CD4-positive, alpha-beta T cell treated with Interleukin-21 for 1 hour (primary cell): ENCODE measurements at regions not wholly inside any gene's neighbourhood (a gene's known extent, or its start where the extent isn't known, plus 50 kb on each side); places are given as distances from the start of the nearest gene placed in this dataset.
"Not testable (repeated sequence)": the region's sequence is repeated elsewhere in the genome, so short reads cannot be mapped to it uniquely, and the experiment has no call there.

Experiments
- DNase-seq: peaks from one replicate; pipeline ENCODE4 v3.0.0-alpha.2; 2020

DNA sequence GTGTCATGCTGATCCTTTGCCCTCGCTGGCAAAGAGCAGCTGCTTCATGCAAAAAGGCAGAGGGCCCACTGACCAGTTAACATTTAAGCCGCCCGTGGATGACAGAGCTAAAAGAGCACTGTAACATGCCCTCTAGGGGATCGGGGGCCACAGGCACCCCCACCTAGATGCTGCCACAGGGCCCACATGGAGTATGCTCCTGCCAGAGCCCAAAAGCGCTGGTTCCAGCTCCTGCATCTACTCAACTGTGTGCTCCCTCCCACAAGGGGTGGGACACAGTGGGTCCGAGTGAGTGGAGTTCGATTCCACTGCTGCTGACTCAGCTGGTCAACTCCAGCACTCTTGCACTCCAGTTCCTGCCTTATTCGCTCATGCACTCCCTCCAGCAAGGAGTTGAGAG, 199.8 kb upstream of the CNTNAP2 start:
- DNase-seq: no peak

DNA sequence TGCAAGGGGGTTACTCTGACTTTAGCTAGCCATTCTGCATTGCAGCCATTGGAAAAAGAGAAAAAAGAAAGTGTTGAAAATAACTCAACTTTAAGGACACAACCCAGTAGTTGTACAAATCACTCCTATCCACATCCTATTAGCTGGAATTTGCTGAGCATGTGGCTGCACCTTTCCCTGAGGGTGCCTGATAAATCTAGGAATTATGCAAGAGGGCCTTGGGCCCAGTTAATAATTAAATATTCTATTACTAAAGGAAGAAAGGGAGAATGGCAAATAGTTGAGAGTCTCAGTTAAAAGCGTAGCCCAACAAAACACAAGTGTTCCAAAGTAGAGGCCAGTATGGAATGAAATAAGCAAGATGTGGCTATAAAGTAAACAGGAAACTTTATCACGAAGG, 200.9 kb upstream of the CNTNAP2 start:
- no peak for DNase-seq

DNA sequence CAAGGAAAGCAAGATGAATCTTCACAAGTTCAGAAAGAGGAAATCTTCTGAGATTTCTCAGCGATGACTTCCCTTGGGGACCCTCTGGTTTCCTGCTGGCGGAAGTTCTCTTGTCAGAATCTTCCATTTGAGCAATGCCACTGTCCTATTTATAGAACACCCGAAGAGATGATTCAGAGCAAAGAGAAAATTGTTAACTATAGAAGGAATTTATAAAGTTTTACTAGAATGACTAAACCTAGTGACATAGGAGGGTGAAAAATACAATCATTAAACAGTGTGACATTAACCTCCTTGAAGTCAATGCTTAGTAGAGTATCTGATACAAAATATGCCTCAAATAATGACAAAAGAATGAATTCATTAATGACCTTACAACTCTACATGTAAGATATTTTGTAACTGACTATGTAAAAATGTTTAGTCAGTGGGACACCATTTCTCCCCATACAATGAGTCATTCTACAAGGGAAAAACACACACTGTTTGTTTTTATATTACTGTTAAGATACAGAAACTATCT, 206.5 kb upstream of the CNTNAP2 start:
- no peak for DNase-seq

DNA sequence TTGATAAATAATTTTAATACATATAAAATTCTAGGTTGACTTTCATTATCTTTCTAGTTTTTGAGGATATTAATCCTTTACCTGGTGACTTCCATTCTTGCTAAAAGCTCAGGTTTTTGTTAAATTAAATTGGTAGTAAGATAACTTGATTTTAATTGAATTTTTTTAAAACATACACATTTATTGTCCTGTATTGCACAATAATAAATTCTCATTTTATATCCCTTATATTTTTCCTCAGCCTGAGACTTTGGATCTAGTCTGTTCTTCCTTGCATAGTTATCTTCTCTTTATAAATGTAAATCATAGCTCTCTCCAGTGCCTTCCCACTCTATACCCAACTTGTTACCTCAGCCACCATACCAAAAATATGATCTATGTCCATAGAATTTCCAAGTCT, 212.9 kb upstream of the CNTNAP2 start:
- DNase-seq: no peak

DNA sequence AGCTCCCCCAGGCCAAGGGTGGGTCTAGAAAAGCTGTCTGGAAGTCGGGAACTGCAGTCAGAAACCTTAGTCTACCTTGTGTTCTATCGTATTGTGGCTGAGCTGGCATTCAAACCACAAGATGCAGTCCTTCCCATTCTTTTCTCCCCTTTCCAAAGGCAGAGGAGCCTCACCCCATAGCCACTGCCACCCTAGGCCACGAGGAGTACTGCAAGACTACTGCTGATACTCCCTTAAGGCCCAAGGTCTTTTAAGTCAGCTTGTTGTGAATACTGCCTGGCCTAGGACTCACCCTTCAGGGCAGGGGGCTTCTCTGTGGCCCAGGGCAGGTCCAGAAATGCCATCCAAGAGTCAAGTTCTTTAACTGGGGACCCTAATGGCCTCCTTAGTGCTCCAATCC, 214.5 kb upstream of the CNTNAP2 start:
- no peak for DNase-seq

DNA sequence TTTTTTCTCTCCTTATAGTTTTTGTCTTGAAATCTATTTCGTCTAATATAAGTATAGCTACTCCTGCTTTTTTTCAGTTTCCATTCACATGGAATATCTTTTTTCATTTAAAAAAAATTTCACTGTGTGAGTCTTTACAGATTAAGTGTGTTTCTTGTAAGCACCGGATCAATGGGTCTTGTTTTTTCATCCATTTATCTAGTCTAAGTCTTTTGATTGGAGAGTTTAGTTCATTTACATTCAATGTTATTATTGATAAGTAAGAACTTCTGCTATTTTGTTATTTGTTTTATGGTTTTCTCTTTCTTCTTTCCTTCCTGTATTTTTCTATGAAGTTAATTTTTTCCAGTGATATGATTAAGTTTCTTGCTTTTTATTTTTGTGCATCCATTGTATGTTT, 216.7 kb upstream of the CNTNAP2 start:
- DNase-seq: no peak

DNA sequence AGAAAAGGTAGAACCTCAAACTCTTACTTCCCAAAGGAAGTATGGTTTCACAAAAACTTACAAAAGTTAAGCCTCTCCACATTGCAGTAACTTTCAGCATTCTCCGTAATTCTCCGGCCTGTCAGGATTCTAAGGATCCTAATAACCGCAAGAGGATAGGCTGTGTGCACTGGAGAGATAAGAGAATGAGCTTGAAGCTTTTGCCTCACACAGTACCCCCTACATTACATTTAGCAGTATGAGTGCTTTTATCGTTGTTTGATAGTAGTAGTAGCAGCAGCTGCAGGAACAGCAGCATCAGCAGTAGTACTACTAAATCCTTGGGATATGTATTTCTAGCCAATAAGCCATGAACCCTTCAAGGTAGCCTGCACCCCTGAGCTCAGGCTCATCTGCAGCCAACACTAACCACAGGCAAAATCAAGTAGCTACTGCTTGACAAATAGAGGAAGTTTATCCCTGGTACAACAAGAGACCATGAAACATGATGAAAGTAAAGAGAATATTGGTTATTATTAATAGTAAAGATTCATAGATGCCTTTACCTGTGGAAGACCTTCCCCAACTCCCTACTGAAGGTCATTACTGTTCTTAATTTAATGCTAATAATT, 222.6 kb upstream of the CNTNAP2 start:
- no peak for DNase-seq

DNA sequence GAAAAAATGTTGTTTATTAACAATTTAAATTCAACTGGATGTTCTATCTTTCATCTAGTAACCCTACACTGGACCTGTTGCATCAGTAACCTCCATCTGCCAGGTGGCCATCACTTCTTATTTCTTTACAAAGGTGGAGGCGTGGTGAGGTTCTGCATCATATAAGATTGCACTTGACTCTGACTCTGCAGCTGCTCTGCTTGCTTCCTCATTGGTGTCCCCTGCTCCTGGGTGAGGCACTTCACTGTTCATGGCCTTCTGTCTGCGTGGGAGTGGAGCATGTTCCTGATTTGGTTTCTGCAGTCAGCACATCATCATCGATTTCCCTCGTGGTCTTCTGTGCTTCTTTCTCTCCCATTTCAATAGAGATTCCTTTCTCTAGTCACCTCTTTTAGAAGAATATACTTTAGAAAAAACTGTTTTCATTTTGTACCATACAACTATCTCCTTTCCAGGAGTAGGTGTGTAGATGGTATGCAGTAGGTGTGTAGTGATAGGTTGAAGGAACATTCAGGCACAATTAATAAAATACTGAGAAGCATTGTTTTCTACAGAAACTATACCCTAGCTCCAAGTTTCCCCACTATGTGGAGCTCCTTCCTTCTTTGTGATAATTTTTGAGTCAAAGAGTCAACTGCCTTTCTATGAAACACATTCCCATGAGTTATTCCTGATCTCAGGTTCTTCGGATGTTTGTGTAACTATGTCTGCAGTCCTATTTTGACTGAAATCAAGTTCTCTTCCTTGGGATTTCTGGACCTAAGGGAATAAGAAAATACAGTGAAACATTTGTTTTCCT, 231.7 kb upstream of the CNTNAP2 start:
- no peak for DNase-seq

DNA sequence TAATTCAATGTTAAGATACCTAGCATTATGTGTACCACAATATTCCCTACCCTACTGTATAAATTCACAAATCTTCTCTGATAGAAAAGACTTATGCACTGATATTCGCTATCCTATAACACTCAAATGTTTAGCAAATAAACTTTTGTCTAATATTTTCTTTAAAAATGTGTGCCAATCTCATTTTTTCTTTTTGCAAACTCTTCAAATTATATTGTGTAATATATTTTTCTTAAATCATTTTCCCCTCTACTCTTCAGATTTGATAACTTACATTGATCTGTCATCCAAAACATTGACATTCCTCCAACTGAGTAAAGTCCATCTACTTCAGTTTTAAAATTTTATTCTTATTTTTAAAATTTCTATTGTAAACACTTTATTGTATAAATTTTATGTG, 240.2 kb upstream of the CNTNAP2 start:
- DNase-seq: no peak

DNA sequence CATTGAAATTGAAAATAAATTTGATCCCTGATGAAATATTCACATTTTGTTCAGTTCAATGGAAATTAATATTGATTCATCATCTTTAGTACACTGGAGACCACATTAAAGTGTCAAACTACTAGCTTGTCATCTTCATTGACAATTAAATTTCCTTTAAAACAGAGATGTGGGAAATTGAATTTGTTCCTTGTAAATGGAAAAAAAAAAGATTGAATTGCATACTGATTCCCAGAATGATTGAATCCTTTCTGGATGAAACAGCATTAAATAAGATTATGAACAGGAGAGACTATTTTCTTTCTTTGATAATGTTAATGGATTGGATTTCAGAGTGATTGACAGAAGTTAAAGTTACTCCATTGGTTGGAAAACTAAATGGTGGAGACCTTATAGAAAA, 241.3 kb upstream of the CNTNAP2 start:
- no peak for DNase-seq

DNA sequence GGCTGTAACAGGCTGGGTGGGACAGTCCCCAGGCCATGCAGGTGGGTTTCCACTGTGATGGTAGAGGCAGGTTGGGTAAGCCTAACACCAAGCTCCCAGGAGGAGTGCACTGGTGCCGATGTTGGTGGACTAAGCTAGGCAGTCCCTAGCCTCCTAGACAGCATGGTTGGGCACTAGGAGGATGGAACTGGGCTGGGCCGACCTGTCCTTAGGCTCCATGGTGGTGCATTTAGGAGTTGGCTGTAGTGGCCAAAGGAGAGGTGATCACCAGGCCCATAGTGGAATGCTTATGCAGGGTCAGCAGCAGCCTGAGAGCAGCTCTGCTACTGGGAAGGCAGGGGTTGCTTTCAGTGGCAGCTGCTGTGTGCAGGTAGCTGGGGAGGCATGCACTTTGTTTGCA, 247.7 kb upstream of the CNTNAP2 start:
- DNase-seq: no peak

DNA sequence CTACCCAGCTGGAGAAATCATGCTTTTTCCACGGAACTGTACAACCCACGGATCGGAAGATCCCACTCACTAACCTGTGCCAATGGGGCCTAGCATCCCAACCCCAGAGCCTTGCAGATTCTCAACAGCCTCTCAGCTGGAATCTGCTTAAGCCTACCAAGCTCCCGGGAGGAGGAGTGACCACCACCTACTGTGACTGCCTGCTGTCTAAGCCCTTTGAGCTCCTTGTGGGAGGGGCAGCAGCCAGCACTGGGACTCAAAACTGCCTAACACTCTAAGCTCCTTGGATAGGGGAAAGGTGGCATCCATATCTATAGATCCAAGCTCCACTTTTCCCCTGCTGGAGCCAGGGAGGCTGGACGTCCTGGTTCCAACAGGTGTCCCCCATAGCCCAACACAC, 254.4 kb upstream of the CNTNAP2 start:
- DNase-seq: no peak

DNA sequence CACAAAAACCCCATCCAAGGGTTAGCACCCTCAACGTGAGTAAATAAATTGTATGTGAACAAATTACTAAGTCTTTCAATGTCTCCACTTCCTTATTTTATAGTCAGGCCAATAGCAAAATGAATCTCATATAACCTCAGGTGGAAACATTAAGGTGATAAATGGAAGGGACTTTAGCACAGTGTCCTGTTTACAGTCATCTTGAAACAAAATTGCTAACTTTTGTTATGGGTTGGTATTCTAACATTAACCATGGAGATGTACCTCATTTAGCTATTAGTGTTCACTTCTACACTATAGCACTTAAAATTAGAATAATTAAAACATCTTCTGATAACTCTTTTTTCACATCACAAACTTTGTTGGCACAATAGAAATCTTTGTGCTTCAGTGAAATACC, 255.8 kb upstream of the CNTNAP2 start:
- DNase-seq: no peak

DNA sequence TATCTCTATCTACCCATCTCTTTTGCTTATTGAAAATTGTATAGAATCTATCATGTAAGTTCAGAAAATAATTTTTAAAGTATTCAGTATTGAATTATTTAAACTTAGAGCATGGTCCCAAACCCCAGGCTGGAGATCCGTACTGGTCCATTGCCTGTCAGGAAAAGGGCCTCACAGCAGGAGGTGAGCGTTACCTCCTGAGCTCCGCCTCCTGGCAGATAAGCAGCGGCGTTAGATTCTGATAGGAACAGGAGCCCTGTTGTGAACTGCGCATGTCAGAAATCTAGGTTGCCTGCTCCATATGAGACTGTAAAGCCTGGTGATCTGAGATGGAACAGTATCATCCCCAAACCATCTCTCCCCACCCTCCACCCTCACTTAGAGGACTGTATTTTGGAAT, 266.0 kb upstream of the CNTNAP2 start:
- DNase-seq: no peak

DNA sequence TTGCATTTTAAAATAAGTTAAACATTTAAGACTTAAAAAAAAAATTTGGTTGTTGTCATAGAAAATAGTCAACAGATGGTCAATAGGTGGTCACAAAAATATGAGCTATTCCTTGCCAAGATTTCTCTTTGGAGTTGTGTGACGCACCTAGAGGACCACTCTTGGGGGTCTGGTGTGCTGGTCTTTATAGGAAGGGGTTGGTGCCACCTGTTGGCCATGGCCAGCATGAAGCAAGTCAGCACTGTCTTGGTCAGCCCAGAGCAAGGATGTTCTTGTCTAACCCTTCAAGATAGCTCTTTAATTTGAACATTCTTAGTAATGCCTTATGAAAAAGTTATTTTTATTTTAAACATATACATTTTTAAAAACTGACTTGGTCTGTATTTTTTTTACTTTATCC, 267.9 kb upstream of the CNTNAP2 start:
- no peak for DNase-seq

DNA sequence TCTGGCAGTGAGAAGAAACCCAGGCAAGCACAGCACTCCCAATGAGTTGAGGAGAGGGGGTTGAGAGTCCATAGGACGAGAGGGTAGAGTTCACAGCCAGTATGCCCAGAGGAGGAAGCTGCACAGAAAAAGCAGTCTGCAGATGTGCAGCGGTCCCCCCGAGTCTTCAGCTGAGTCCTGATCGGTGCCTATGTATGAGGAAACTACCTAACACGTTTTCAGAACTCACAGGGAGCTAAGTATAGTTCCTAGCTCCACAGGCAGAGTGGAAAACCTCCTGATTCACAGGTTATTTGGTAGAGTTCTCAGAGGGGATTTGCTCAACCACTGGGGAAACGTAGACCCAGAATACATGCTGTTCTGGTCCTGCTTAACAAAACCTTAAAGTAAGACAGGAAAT, 271.3 kb upstream of the CNTNAP2 start:
- no peak for DNase-seq

DNA sequence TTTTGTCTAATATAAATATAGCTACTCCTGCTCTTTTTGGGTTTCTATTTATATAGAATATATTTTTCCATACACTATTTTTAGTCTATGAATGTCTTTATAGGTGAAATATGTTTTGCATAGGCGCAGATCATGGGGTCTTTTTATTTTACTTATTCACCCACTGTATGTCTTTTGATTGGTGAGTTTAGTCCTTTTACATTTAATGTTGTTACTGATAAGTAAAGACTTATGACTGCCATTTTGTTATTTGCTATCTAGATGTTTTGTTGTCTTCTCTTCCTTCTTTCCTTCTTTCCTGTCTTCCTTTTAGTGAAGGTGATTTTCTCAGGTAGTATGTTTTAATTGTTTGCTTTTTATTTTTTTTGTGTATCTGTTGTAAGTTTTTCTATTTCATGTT, 276.8 kb upstream of the CNTNAP2 start:
- DNase-seq: no peak

DNA sequence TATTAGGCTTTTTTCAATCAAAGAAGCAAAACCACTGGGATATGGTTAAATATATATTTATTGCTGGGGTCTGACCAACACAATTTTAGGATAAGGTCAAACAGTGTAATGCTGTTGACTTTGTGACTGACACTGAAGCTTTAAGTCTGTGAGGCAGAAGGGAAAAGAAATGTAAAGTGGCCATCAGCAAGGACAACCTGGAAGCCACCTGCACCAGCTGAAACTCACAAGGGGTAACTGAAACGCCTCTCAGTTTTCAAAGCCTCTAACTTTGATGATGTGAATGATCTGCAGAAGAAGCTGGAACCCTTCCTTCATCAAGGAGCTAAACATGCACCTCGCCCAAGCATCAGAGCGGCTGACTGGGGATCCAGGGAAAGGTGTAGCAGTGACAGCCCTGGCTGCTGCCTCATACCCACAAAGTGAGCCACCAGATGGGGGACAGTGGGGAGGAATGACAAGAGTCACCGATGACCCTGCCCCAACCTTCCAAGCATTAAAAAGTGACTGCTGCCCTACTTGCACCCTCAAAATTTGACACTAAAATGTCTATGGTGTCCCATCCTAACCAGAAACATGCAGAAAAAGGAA, 284.9 kb upstream of the CNTNAP2 start:
- no peak for DNase-seq

DNA sequence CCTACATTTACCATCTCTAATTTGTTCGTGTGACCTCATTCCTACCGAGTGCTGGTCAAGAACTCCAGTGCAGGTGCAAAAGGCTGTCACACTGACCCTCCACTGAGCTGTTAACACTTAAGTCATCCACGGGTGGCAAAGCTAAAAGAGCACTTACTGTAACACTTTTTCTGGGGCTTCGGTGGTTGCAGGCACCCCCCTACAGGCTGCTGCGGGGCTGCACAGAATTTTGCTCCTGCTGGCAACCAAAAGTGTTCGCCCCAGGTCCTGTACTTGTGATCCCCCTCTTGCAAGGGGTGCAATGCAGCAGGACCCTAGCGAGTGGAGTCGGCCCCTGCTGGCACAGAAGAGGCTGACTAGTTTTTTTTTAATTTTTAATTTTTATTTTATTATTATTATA, 298.9 kb upstream of the CNTNAP2 start:
- no peak for DNase-seq

DNA sequence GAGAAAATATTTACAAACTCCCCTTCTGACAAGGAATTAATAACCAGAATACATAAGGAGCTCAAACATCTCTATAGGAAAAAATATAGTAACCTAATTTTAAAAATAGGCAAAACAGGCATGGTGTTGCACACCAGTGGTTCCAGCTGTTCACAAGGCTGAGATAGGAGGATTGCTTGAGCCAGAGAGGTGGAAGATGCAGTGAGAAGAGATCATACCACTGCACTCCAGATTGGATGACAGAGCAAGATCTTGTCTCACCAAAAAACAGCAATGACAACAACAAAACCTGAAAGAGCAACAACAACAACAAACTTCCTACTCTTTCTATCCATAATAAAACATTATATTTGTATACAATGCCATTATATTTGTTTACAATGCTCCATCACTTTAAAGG, 304.4 kb upstream of the CNTNAP2 start:
- DNase-seq: no peak

DNA sequence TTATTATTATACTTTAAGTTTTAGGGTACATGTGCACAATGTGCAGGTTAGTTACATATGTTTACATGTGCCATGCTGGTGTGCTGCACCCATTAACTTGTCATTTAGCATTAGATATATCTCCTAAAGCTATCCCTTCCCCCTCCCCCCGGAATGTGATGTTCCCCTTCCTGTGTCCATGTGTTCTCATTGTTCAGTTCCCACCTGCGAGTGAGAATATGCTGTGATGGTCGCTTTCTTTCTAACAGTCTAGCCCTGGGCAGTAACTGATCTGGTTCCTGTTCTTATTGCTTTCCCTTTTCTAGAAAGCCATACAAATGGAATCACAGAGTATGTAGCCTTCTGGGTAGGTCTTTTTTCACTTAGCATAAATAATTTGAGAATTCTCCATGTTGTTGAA, 311.1 kb upstream of the CNTNAP2 start:
- not testable (repeated sequence) for DNase-seq

DNA sequence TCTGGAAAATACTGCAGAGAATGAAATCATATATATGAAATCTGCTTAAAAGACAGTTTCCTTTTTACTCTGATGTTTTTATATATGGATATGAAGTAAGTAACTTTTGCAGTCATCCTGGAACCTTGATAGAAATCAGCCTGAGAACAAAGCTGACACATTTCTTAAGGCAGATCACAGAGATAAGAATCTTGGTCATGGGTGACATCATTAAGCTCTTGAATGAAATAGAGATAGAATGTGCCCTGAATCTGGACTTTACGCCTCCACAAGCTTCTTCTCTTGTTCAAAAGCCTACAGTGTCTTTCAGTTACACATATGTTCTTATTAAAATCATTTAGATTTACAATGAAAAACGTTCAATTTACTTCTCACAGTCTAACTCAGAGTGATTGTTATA, 319.1 kb upstream of the CNTNAP2 start:
- DNase-seq: no peak

DNA sequence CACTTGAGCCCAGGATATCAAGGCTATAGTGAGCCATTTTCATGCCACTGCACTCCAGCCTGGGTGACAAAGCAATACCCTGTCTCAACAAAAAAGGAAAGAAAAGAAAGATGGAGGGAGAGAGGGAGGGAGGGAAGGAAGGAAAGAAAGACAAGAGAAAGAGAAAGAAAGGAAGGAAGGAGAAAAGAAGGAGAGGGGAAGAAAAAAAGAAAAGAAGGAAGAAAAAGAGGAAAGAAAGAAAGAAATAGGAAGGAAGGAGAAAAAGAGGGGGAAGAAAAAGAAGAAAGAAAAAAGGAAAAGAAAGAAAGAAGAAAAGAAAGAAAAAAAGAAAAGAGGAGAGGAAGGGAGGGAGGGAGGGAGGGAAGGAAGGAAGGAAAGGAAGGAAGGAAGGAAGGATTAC, 321.5 kb upstream of the CNTNAP2 start:
- DNase-seq: no peak
